C4-2B (cell line): ENCODE measurements at regions not wholly inside any gene's neighbourhood (a gene's known extent, or its start where the extent isn't known, plus 50 kb on each side); places are given as distances from the start of the nearest gene placed in this dataset.

Source experiments
- H3K27ac ChIP-seq: fragments of 450-650 bp; 2 replicates; pipeline ENCODE4 v1.5.1; 2017
- CTCF ChIP-seq: fragments of 450-650 bp; conservative IDR thresholded peaks from 2 replicates; pipeline ENCODE4 v1.5.1; 2017; ENCODE audit warnings: mild to moderate bottlenecking
- ZFX ChIP-seq: fragments of 450-650 bp; IDR thresholded peaks from 2 replicates; pipeline ENCODE4 v1.6.1; 2017

DNA sequence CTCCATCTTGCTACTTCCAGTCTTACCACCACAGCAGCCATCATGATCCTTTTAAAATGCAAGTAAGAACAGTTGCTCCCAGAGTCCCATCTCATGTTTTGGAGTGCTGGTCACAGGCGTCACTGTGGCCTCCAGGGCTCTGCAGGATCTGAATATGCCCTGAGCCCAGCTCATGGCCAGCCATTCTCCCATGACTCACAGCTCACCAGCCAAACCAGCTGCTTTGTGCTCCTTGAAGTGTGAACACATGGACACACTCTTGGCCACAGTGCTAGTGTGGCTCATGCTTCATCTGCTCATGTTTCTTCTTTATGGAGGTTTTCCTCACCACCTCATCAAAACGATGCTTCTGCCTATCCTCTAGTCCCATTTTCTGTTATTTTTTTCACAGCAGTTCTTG, 466.5 kb downstream of the UQCRFS1 start:
- TF ChIP-seq CTCF = no peak
- no peak for TF ChIP-seq ZFX

GRCh38 chr19:28744943-28745342, 468.0 kb downstream of the UQCRFS1 start:
- H3K27ac ChIP-seq = no peak overlapping the region
- TF ChIP-seq ZFX = no peak

More for the DNA sequence above, 466.5 kb downstream of the UQCRFS1 start:
- no peak overlapping the region for H3K27ac ChIP-seq

DNA sequence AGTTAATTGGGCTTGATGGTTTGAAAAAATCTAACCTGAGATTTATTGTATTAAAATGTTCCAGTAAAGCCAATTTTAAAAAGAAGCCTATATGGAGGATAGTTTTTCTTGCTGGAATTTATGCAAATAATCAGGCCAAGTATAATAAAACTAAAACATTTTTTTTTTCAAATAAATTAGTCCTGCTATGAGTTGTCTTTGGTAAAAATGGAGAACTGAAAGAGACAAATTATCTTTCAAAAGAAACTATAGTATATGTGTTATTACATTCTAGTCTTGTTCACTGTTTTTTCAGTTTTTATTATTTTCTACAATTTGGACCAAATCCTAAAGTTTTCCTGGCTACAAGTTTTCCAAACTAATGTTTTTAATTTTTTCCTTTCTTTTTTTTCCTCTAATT, 468.9 kb downstream of the UQCRFS1 start:
- TF ChIP-seq CTCF = no peak
- TF ChIP-seq ZFX = no peak
- H3K27ac ChIP-seq = no peak overlapping the region

- TF ChIP-seq ZFX (no peak), CTCF (peak; percentile 78)
- no peak overlapping the region for H3K27ac ChIP-seq
Measured at GRCh38 chr19:28737021-28737895, 475.7 kb downstream of the UQCRFS1 start.

GRCh38 chr19:28736528-28736927, 476.4 kb downstream of the UQCRFS1 start:
- TF ChIP-seq CTCF (no peak), ZFX (no peak)
- H3K27ac ChIP-seq = no peak overlapping the region

- no peak overlapping the region for H3K27ac ChIP-seq
- TF ChIP-seq CTCF (no peak), ZFX (no peak)
Measured at GRCh38 chr19:28731577-28731976, 481.4 kb downstream of the UQCRFS1 start.

- H3K27ac ChIP-seq = no peak overlapping the region
- TF ChIP-seq CTCF (no peak), ZFX (no peak)
Measured at GRCh38 chr19:28730791-28731512, 482.0 kb downstream of the UQCRFS1 start.
